NB4 (cell line): ENCODE measurements at regions not wholly inside any gene's neighbourhood (a gene's known extent, or its start where the extent isn't known, plus 50 kb on each side); places are given as distances from the start of the nearest gene placed in this dataset.

Experiments
- DNase-seq: peaks from one replicate; pipeline ENCODE4 v3.0.0; 2010; ENCODE audit warnings: low read depth
- H3K4me3 ChIP-seq: one replicate; pipeline ENCODE4 v1.5.1; 2011; ENCODE audit warnings: mild to moderate bottlenecking, low read depth, low read length, moderate library complexity
- MAX ChIP-seq: IDR thresholded peaks from 2 replicates; pipeline ENCODE4 v1.6.1; 2011; ENCODE audit warnings: low read depth, low read length
- MYC ChIP-seq: IDR thresholded peaks from 2 replicates; pipeline ENCODE4 v1.6.1; 2011; ENCODE audit warnings: low read depth, low read length
- POLR2A ChIP-seq: IDR thresholded peaks from 2 replicates; pipeline ENCODE4 v1.6.1; 2011; ENCODE audit warnings: mild to moderate bottlenecking; ENCODE audit not compliant: insufficient read length; ENCODE audit errors: extremely low read depth
- TF ChIP-seq, protein P1 (sequence below): IDR thresholded peaks from one replicate; pipeline ENCODE4 v1.5.1; 2012; ENCODE audit warnings: low read depth, low read length

GRCh38 chr2:192298664-192299063 lies 103.9 kb upstream of the TMEFF2 start:
- no peak for TF ChIP-seq POLR2A
- TF ChIP-seq MYC = no peak
- TF ChIP-seq MAX = no peak
- TF ChIP-seq, protein P1, sequence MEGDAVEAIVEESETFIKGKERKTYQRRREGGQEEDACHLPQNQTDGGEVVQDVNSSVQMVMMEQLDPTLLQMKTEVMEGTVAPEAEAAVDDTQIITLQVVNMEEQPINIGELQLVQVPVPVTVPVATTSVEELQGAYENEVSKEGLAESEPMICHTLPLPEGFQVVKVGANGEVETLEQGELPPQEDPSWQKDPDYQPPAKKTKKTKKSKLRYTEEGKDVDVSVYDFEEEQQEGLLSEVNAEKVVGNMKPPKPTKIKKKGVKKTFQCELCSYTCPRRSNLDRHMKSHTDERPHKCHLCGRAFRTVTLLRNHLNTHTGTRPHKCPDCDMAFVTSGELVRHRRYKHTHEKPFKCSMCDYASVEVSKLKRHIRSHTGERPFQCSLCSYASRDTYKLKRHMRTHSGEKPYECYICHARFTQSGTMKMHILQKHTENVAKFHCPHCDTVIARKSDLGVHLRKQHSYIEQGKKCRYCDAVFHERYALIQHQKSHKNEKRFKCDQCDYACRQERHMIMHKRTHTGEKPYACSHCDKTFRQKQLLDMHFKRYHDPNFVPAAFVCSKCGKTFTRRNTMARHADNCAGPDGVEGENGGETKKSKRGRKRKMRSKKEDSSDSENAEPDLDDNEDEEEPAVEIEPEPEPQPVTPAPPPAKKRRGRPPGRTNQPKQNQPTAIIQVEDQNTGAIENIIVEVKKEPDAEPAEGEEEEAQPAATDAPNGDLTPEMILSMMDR = no peak
- DNase-seq = no peak

GRCh38 chr2:192292478-192292877 lies 97.7 kb upstream of the TMEFF2 start:
- DNase-seq = no peak
- no peak for TF ChIP-seq POLR2A
- no peak overlapping the region for H3K4me3 ChIP-seq

More at GRCh38 chr2:192298664-192299063, 103.9 kb upstream of the TMEFF2 start:
- H3K4me3 ChIP-seq = no peak overlapping the region

DNA sequence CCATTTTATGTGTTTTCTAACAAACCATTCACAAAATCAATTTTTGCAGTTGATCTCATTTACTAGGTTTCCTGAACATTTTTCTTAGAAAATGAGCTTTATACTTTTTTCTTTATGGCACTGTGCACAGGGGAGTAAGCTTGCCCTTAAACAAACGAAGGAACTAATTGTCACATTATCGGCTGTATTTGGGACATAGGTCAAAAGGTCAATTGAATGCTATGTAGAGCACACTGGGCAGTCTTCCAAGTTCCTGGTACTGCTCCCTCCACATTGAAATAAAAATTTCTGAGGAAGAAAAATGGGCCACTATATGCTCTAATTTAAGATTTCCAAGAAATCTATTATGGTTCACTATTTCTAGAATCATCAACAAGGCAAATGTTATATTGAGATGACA lies 93.6 kb upstream of the TMEFF2 start:
- DNase-seq = no peak
- no peak overlapping the region for H3K4me3 ChIP-seq

DNA sequence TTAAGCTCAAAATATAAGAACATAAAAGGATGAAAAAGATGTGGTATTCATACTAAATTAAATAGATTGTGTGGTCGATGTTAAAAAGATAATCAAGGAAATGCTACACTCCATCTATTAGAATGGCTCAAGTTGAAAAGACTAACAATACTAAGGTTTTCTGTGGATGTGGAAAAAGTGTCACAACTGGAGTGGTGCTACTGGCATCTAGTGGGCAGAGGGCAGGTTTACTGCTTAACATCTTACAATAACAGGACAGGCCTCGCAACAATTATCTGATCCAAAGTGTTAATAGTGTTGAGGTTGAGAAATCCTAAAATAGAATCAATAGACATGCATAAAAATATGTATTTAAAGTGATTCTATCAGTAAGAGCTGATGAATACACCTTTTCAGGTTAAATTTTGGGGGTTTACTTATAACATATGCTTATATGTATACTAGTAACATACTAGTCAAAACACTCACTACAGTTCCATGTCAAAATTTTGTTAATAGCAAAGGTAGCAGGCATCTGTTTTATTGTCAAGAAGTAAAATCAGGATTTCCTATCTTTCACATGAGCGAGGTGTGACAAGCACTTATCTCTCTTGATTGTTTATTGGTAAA lies 91.5 kb upstream of the TMEFF2 start:
- H3K4me3 ChIP-seq = no peak overlapping the region
- TF ChIP-seq POLR2A (no peak), MAX (no peak), MYC (no peak)
- TF ChIP-seq, protein P1 = peak; percentile 9
- DNase-seq = peak; percentile 23

More for the DNA sequence above, 93.6 kb upstream of the TMEFF2 start:
- TF ChIP-seq, protein P1 = no peak
- no peak for TF ChIP-seq POLR2A
- no peak for TF ChIP-seq MAX
- no peak for TF ChIP-seq MYC

DNA sequence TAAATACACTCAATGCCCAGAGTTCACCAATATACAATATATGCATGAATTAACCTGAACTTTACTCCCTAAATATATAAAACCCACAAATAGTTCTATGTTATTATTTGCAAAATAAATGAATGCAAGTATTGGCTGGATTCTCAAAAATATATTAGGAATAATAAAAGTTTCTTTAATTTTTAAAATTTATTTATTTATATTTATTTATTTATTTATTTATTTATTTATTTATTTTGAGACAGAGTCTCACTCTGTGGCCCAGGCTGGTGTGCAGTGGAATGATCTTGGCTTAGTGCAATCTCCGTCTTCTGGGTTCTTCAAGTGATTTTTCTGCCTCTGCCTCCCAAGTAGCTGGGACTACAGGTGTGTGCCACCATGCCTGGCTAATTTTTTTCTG lies 88.7 kb upstream of the TMEFF2 start:
- DNase-seq = no peak
- TF ChIP-seq MYC = no peak
- no peak for TF ChIP-seq POLR2A
- TF ChIP-seq MAX = no peak
- TF ChIP-seq, protein P1 = no peak
- no peak overlapping the region for H3K4me3 ChIP-seq

GRCh38 chr2:192278701-192279100 lies 84.0 kb upstream of the TMEFF2 start:
- TF ChIP-seq POLR2A (no peak), MAX (no peak), MYC (no peak)
- TF ChIP-seq, protein P1 = no peak
- DNase-seq = no peak
- H3K4me3 ChIP-seq = no peak overlapping the region
